Endodermal cell (in vitro differentiated cells): ENCODE measurements at regions not wholly inside any gene's neighbourhood (a gene's known extent, or its start where the extent isn't known, plus 50 kb on each side); places are given as distances from the start of the nearest gene placed in this dataset.

Experiments used
- DNase-seq: peaks from one replicate; pipeline ENCODE4 v3.0.0-alpha.2; 2017
- H3K27ac ChIP-seq: 2 replicates; pipeline ENCODE4 v1.5.1; 2013; ENCODE audit warnings: mild to moderate bottlenecking, low read depth, low read length, moderate library complexity
- H3K27me3 ChIP-seq: 2 replicates; pipeline ENCODE4 v1.6.1; 2013; ENCODE audit warnings: mild to moderate bottlenecking, low read length, moderate library complexity; ENCODE audit not compliant: insufficient read depth, control insufficient read depth, poor library complexity, severe bottlenecking
- H3K36me3 ChIP-seq: 2 replicates; pipeline ENCODE4 v1.7.0; 2013; ENCODE audit warnings: mild to moderate bottlenecking, low read length, moderate library complexity; ENCODE audit not compliant: control insufficient read depth, insufficient read depth
- H3K4me1 ChIP-seq: one replicate; pipeline ENCODE4 v1.7.0; 2013; ENCODE audit warnings: low read length; ENCODE audit not compliant: control insufficient read depth, insufficient read depth
- H3K4me3 ChIP-seq: 2 replicates; pipeline ENCODE4 v1.5.1; 2013; ENCODE audit warnings: mild to moderate bottlenecking, low read length, moderate library complexity
- H3K9ac ChIP-seq: 2 replicates; pipeline ENCODE4 v1.6.1; 2013; ENCODE audit warnings: mild to moderate bottlenecking, low read length, moderate library complexity; ENCODE audit not compliant: poor library complexity, severe bottlenecking; ENCODE audit errors: extremely low read depth
- H3K9me3 ChIP-seq: 2 replicates; pipeline ENCODE4 v1.6.1; 2013; ENCODE audit warnings: mild to moderate bottlenecking, low read length, moderate library complexity; ENCODE audit not compliant: control insufficient read depth
- H3K27ac Mint-ChIP-seq: 2 replicates; pipeline ENCODE4 v1.8.0; 2020; ENCODE audit warnings: mixed read lengths
- H3K27me3 Mint-ChIP-seq: 2 replicates; pipeline ENCODE4 v1.8.0; 2021; ENCODE audit warnings: mild to moderate bottlenecking, mixed read lengths; ENCODE audit not compliant: insufficient read depth
- H3K36me3 Mint-ChIP-seq: 2 replicates; pipeline ENCODE4 v1.8.0; 2020; ENCODE audit warnings: low read depth, mixed read lengths
- H3K4me1 Mint-ChIP-seq: 2 replicates; pipeline ENCODE4 v1.8.0; 2020; ENCODE audit warnings: mixed read lengths
- H3K4me3 Mint-ChIP-seq: 2 replicates; pipeline ENCODE4 v1.8.0; 2020; ENCODE audit warnings: mild to moderate bottlenecking, moderate library complexity, mixed read lengths
- H3K9me3 Mint-ChIP-seq: 2 replicates; pipeline ENCODE4 v1.8.0; 2020; ENCODE audit warnings: mild to moderate bottlenecking, mixed read lengths
- CTCF ChIP-seq: fragments of 200-600 bp; sonication (generic); conservative IDR thresholded peaks from 2 replicates; pipeline ENCODE4 v1.5.0; 2021; ENCODE audit warnings: antibody characterized with exemption, mild to moderate bottlenecking
- WGBS, 2 experiments: methylation state at CpG; one replicate each; pipeline versions ENCODE4 v1.1.5 to v1.1.7; 2013; ENCODE audit warnings: missing lambda C conversion rate in 2 of 2, mixed read lengths in 1 of 2; ENCODE audit not compliant: insufficient coverage in 1 of 2, insufficient read length in 1 of 2; 5-methylcytosine and 5-hydroxymethylcytosine counted together

- Histone ChIP-seq H3K4me1 (no peaks in the 10 kb centered on the region), H3K27me3 (no peaks in the 10 kb centered on the region), H3K36me3 (no peaks in the 10 kb centered on the region), H3K4me3 (no peak overlapping the region), H3K9me3 (peaks cover 20% of the 10 kb centered on the region), H3K27ac (no peak overlapping the region), H3K9ac (no peak overlapping the region)
- H3K9me3 Mint-ChIP-seq = peaks cover 20% of the 10 kb centered on the region
- no peaks in the 10 kb centered on the region for H3K4me1 Mint-ChIP-seq
- H3K4me3 Mint-ChIP-seq = no peak overlapping the region
- H3K36me3 Mint-ChIP-seq = no peaks in the 10 kb centered on the region
- DNase-seq = no peak
- 93% methylated on average over 2 of the region's 2 CpGs; no CpG with 5 or more reads in 1 of the 2 experiments for WGBS, 2 experiments
- no peak for TF ChIP-seq CTCF
- H3K27ac Mint-ChIP-seq = no peak overlapping the region
- peaks cover 18% of the 10 kb centered on the region for H3K27me3 Mint-ChIP-seq
Observed at GRCh38 chr13:74870865-74871264, 611.1 kb downstream of the TBC1D4 start.

- no peak for TF ChIP-seq CTCF
- H3K9me3 Mint-ChIP-seq = peaks cover 20% of the 10 kb centered on the region
- Histone ChIP-seq H3K4me1 (no peaks in the 10 kb centered on the region), H3K4me3 (no peak overlapping the region), H3K9ac (no peak overlapping the region), H3K36me3 (no peaks in the 10 kb centered on the region), H3K27ac (no peak overlapping the region), H3K9me3 (peaks cover 20% of the 10 kb centered on the region), H3K27me3 (no peaks in the 10 kb centered on the region)
- WGBS, 2 experiments = 80% methylated on average over 1 of the region's 2 CpGs; no CpG with 5 or more reads in 1 of the 2 experiments
- H3K36me3 Mint-ChIP-seq = no peaks in the 10 kb centered on the region
- DNase-seq = no peak
- no peaks in the 10 kb centered on the region for H3K4me1 Mint-ChIP-seq
- H3K27ac Mint-ChIP-seq = no peak overlapping the region
- no peak overlapping the region for H3K4me3 Mint-ChIP-seq
- peaks cover 11% of the 10 kb centered on the region for H3K27me3 Mint-ChIP-seq
Observed at GRCh38 chr13:74869846-74870245, 612.1 kb downstream of the TBC1D4 start.

GRCh38 chr13:74868049-74868448 lies 613.9 kb downstream of the TBC1D4 start:
- Mint-ChIP-seq H3K27me3 (peaks cover 4% of the 10 kb centered on the region), H3K4me3 (no peak overlapping the region), H3K9me3 (peaks cover 20% of the 10 kb centered on the region), H3K36me3 (no peaks in the 10 kb centered on the region), H3K4me1 (no peaks in the 10 kb centered on the region), H3K27ac (no peak overlapping the region)
- no peaks in the 10 kb centered on the region for H3K27me3 ChIP-seq
- no peak overlapping the region for H3K27ac ChIP-seq
- TF ChIP-seq CTCF = no peak
- no peaks in the 10 kb centered on the region for H3K4me1 ChIP-seq
- H3K36me3 ChIP-seq = no peaks in the 10 kb centered on the region
- H3K9me3 ChIP-seq = peaks cover 20% of the 10 kb centered on the region
- DNase-seq = no peak
- no peak overlapping the region for H3K9ac ChIP-seq
- no peak overlapping the region for H3K4me3 ChIP-seq
